B cell (primary cell): ENCODE measurements at regions not wholly inside any gene's neighbourhood (a gene's known extent, or its start where the extent isn't known, plus 50 kb on each side); places are given as distances from the start of the nearest gene placed in this dataset.

Source experiments
- EZH2 ChIP-seq: IDR thresholded peaks from 2 replicates; pipeline ENCODE4 v1.6.1; 2012; ENCODE audit warnings: borderline replicate concordance, low read depth, mild to moderate bottlenecking, moderate library complexity, low read length; ENCODE audit not compliant: insufficient read depth, poor library complexity, severe bottlenecking
- TF ChIP-seq, protein P1 (sequence below): fragments of 200-600 bp; IDR thresholded peaks from one replicate; pipeline ENCODE4 v1.8.0; 2022; ENCODE audit warnings: antibody characterized with exemption, mild to moderate bottlenecking

DNA sequence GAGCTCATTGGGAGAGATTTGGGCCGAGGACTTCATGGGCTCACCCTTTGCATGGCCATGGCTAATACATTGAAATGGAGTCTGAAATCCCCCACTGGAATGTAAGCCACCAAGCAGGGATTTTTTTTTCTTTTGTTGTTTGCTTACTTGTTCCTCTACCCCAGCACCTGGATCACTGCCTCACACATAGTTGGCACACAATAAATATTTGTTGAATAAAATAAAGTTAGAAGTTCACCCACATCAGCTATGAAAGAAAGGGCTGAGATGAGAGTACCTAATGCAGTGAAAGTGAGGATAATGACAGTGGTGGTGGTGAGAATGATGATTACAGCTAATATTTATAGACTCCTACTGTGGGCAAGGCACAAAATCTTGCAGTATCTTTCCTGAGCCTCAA is 98.1 kb upstream of the ANXA1 start:
- TF ChIP-seq, protein P1, sequence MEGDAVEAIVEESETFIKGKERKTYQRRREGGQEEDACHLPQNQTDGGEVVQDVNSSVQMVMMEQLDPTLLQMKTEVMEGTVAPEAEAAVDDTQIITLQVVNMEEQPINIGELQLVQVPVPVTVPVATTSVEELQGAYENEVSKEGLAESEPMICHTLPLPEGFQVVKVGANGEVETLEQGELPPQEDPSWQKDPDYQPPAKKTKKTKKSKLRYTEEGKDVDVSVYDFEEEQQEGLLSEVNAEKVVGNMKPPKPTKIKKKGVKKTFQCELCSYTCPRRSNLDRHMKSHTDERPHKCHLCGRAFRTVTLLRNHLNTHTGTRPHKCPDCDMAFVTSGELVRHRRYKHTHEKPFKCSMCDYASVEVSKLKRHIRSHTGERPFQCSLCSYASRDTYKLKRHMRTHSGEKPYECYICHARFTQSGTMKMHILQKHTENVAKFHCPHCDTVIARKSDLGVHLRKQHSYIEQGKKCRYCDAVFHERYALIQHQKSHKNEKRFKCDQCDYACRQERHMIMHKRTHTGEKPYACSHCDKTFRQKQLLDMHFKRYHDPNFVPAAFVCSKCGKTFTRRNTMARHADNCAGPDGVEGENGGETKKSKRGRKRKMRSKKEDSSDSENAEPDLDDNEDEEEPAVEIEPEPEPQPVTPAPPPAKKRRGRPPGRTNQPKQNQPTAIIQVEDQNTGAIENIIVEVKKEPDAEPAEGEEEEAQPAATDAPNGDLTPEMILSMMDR: no peak
- no peak for TF ChIP-seq EZH2
